Gastrocnemius medialis (tissue), 4 donors: ENCODE measurements at regions not wholly inside any gene's neighbourhood (a gene's known extent, or its start where the extent isn't known, plus 50 kb on each side); places are given as distances from the start of the nearest gene placed in this dataset.

Experiments used
- ATAC-seq, 2 donors: fragments of 150-250 bp; one replicate each; pipeline ENCODE4 v1.9.1; 2016
- DNase-seq, 2 donors: peaks; one replicate each; pipeline ENCODE4 v3.0.0-alpha.2; 2019
- H3K27ac ChIP-seq, 4 donors: fragments of 200-600 bp; sonication (generic); 1 replicate in 1 of 4; 2 replicates in 3 of 4; pipeline ENCODE4 v1.5.1; 2016 to 2018; ENCODE audit warnings: mild to moderate bottlenecking in 2 of 4, moderate library complexity in 1 of 4
- H3K27me3 ChIP-seq, 3 donors: fragments of 200-600 bp; sonication (generic) in 2 of 3; 1 replicate in 1 of 3; 2 replicates in 2 of 3; pipeline versions ENCODE4 v1.5.1 to v1.6.0; 2016 to 2019; ENCODE audit warnings: mild to moderate bottlenecking in 1 of 3, moderate library complexity in 1 of 3
- H3K36me3 ChIP-seq, 2 donors: fragments of 200-600 bp; sonication (generic) in 1 of 2; one replicate each; pipeline ENCODE4 v1.5.1; 2017 to 2018
- H3K4me1 ChIP-seq, 2 donors: fragments of 200-600 bp; sonication (generic) in 1 of 2; one replicate each; pipeline ENCODE4 v1.5.1; 2016 to 2017; ENCODE audit warnings: mild to moderate bottlenecking in 2 of 2
- H3K4me3 ChIP-seq, 4 donors: fragments of 200-600 bp; sonication (generic) in 3 of 4; 1 replicate in 1 of 4; 2 replicates in 3 of 4; pipeline ENCODE4 v1.5.1; 2016 to 2019; ENCODE audit warnings: mild to moderate bottlenecking in 2 of 4
- H3K9me3 ChIP-seq, 3 donors: fragments of 200-600 bp; sonication (generic) in 2 of 3; 1 replicate in 1 of 3; 2 replicates in 2 of 3; pipeline ENCODE4 v1.5.1; 2016 to 2019
- POLR2A ChIP-seq, 2 donors: fragments of 450-650 bp; IDR thresholded peaks; one replicate each; pipeline ENCODE4 v1.6.1; 2017; ENCODE audit warnings: antibody characterized with exemption in 2 of 2, mild to moderate bottlenecking in 2 of 2, moderate library complexity in 2 of 2
- in situ Hi-C, 4 donors: fragments of 200-750 bp; cut with MboI; loops; one replicate each; pipeline versions ENCODE4 v1.15.0 to v1.8.0; 2017; ENCODE audit warnings: low sequenced_read_pairs in 4 of 4
- intact Hi-C: fragments of 100-400 bp; cut with DNase I; formaldehyde crosslinking; loops from one replicate; pipeline ENCODE4 v1.15.1; 2023; ENCODE audit warnings: low total_unique reads
- TF ChIP-seq, protein P1 (sequence below), 5 experiments: fragments of 450-650 bp in 3 of 5; fragments of 200-600 bp in 2 of 5; sonication (generic) in 2 of 5; IDR thresholded peaks in 4 of 5; conservative IDR thresholded peaks in 1 of 5; 1 replicate in 4 of 5; 2 replicates in 1 of 5; pipeline ENCODE4 v1.5.1; 2016 to 2019; ENCODE audit warnings: antibody characterized with exemption in 5 of 5, mild to moderate bottlenecking in 3 of 5, moderate library complexity in 3 of 5

- Histone ChIP-seq H3K4me1 (no peaks in the 10 kb centered on the region), H3K27me3 (no peaks in the 10 kb centered on the region), H3K27ac (no peak overlapping the region), H3K4me3 (no peak overlapping the region), H3K9me3 (no peaks in the 10 kb centered on the region), H3K36me3 (no peaks in the 10 kb centered on the region)
- no peak for DNase-seq
- TF ChIP-seq, protein P1, sequence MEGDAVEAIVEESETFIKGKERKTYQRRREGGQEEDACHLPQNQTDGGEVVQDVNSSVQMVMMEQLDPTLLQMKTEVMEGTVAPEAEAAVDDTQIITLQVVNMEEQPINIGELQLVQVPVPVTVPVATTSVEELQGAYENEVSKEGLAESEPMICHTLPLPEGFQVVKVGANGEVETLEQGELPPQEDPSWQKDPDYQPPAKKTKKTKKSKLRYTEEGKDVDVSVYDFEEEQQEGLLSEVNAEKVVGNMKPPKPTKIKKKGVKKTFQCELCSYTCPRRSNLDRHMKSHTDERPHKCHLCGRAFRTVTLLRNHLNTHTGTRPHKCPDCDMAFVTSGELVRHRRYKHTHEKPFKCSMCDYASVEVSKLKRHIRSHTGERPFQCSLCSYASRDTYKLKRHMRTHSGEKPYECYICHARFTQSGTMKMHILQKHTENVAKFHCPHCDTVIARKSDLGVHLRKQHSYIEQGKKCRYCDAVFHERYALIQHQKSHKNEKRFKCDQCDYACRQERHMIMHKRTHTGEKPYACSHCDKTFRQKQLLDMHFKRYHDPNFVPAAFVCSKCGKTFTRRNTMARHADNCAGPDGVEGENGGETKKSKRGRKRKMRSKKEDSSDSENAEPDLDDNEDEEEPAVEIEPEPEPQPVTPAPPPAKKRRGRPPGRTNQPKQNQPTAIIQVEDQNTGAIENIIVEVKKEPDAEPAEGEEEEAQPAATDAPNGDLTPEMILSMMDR (IDR thresholded peaks at IDR 0.05 in 4 of 5, conservative IDR thresholded peaks at IDR 0.05 in 1 of 5), result no peak
- TF ChIP-seq POLR2A (IDR thresholded peaks at IDR 0.05), result no peak
- no peak for ATAC-seq
- in situ Hi-C loops (loop anchor here in 1 of 4 donors (25.0 kb wide), 1 partner anchor 807 kb away; the partner anchor contains the start of gene RASGEF1B), intact Hi-C loops (loop anchor here (2.0 kb wide), 2 partner anchors 802 to 864 kb away; no protein-coding TSS in a partner anchor)
Observed at GRCh38 chr4:82268826-82269193, 105.0 kb downstream of the HNRNPD start.

DNA sequence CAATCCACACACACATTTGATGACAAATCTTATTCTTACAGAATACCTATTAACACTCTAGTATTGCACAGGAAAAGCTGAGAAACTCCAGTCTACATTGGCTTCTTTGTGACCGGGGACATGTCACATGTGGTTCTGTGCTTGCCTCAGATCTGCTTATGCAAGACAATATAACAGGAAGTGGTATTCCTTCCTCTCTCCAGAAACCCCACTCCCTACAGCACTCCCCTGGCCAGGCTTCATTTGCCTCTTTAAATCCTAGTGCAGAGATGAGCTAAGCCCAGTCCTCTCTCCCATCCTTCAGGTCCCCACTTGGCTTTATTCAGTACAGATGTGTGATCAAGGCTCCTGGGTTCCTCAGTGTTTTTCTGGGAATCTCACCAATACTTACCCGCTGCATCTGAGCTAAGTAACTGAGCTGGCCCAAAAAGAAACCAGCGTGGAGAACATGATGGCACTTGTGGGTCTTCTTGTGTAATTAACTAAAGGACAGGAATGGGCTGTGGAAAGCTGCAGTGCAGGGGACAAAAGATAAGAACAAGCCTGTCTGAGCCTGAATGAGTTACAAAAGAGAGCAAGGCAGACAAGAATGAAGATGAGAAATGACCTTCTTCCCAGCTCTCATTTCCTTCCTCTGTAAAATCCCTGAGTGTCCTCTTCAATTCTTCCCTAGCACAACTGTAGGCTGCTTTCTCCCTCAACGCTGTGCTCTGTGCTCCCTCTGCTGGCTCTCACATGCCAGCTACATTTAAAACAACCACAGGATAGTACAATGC is 105.6 kb downstream of the HNRNPD start:
- Histone ChIP-seq H3K4me3 (no peak overlapping the region), H3K27ac (no peak overlapping the region), H3K36me3 (no peaks in the 10 kb centered on the region), H3K4me1 (no peaks in the 10 kb centered on the region), H3K9me3 (no peaks in the 10 kb centered on the region), H3K27me3 (no peaks in the 10 kb centered on the region)
- TF ChIP-seq POLR2A (IDR thresholded peaks at IDR 0.05), result no peak
- TF ChIP-seq, protein P1 (IDR thresholded peaks at IDR 0.05 in 4 of 5, conservative IDR thresholded peaks at IDR 0.05 in 1 of 5), result peak in 4 of 5 experiments; percentile 21 to 63 (median 46)
- intact Hi-C loops (loop anchor here (2.0 kb wide), 2 partner anchors 801 to 863 kb away; no protein-coding TSS in a partner anchor), in situ Hi-C loops (loop anchor here in 1 of 4 donors (25.0 kb wide), 1 partner anchor 806 kb away; the partner anchor contains the start of gene RASGEF1B)
- DNase-seq, result peak; percentile 12 to 19
- peak; percentile 76 to 84 for ATAC-seq

- no peak for DNase-seq
- intact Hi-C loops, result no loop called here
- no peak overlapping the region for H3K27ac ChIP-seq
- H3K4me3 ChIP-seq, result no peak overlapping the region
- ATAC-seq, result no peak
- in situ Hi-C loops, result loop anchor here in 1 of 4 donors (25.0 kb wide), 1 partner anchor 805 kb away; the partner anchor contains the start of gene RASGEF1B
- H3K4me1 ChIP-seq, result no peaks in the 10 kb centered on the region
- no peaks in the 10 kb centered on the region for H3K27me3 ChIP-seq
- H3K36me3 ChIP-seq, result no peaks in the 10 kb centered on the region
- no peak for TF ChIP-seq POLR2A (IDR thresholded peaks at IDR 0.05)
- TF ChIP-seq, protein P1 (IDR thresholded peaks at IDR 0.05 in 4 of 5, conservative IDR thresholded peaks at IDR 0.05 in 1 of 5), result no peak
- H3K9me3 ChIP-seq, result no peaks in the 10 kb centered on the region
Observed at GRCh38 chr4:82267506-82267905, 106.3 kb downstream of the HNRNPD start.

GRCh38 chr4:82266345-82266744 is 107.4 kb downstream of the HNRNPD start:
- Histone ChIP-seq H3K27me3 (no peaks in the 10 kb centered on the region), H3K4me3 (no peak overlapping the region), H3K27ac (no peak overlapping the region), H3K36me3 (no peaks in the 10 kb centered on the region), H3K9me3 (no peaks in the 10 kb centered on the region), H3K4me1 (no peaks in the 10 kb centered on the region)
- DNase-seq, result no peak
- in situ Hi-C loops (loop anchor here in 1 of 4 donors (25.0 kb wide), 1 partner anchor 804 kb away; the partner anchor contains the start of gene RASGEF1B), intact Hi-C loops (no loop called here)
- no peak for ATAC-seq
- TF ChIP-seq POLR2A (IDR thresholded peaks at IDR 0.05), result no peak
- TF ChIP-seq, protein P1 (IDR thresholded peaks at IDR 0.05 in 4 of 5, conservative IDR thresholded peaks at IDR 0.05 in 1 of 5), result no peak
